ENCODE measurements at regions not wholly inside any gene's neighbourhood (a gene's known extent, or its start where the extent isn't known, plus 50 kb on each side); places are given as distances from the start of the nearest gene placed in this dataset.

DNA sequence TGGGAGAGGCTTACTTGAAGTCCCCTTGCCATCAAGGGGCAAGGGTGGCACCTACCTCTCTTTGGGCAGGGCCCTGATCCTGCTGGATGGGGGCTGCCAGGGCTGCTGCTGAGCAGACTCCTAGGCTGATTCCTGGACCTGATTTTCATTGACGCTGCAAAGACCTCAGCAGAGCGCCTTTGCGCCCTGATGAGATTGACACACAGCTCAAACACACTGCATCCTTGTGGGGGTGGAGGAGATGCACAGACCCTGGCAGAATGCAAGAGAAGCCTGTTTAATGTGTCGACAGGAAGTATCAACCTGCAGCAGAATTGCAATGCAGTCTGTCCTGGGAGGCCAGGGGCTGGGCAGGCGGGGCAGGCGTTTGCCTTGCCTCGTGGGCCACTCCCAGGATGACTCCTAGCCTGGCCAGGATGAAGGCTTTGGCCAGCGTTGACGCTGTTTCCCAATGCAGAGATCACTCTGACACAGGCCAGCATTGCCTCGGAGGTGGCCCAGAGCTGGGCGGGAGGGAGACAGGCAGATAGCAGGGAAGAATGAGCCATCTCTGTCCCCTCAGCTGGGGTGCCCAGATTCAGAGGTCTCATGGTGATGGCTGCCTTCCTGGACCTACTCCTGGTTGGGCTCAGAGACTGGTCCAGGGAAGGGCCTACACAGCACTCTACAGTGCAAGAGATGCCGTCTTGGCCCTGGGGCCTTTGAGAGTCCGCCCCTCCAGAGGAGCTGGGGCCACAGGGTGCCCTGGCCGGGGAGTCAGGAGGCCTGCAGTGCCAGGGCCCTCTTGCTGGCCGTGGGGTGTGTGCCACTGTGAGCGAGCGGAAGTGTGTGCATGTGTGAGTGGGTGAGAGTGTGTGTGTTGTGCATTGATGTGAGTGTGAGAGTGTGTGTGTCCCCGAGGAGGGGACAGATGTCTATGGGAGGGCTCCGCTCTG is 108.3 kb downstream of the KIF26A start:
- POLR2A ChIA-PET = no interaction called here
- WGBS (ENCODE audit: insufficient coverage) = 86% methylated on average over 12 of the region's 19 CpGs
- no peak for DNase-seq
- no peaks in the 10 kb centered on the region for H3K36me3 ChIP-seq (ENCODE audit: control insufficient read depth in 4 of 4, insufficient read depth in 4 of 4, low read length in 3 of 4)
- no peak overlapping the region for H3K27ac ChIP-seq (ENCODE audit: insufficient read depth in 1 of 2, low read depth in 1 of 2, low read length in 2 of 2, poor library complexity in 1 of 2, severe bottlenecking in 2 of 2)
- CTCF ChIA-PET = no interaction called here
- peaks cover 0 to 23% (median 13%) of the 10 kb centered on the region in 5 experiments for H3K9me3 ChIP-seq (ENCODE audit: control extremely low read depth in 1 of 5, control insufficient read depth in 4 of 5, insufficient read depth in 2 of 5, low read depth in 1 of 5, low read length in 4 of 5)
- no peaks in the 10 kb centered on the region for H3K4me1 ChIP-seq (ENCODE audit: control extremely low read depth in 1 of 4, control insufficient read depth in 4 of 4, insufficient read depth in 4 of 4, low read length in 3 of 4)
- no peak overlapping the region for H3K4me3 ChIP-seq (ENCODE audit: control insufficient read depth in 1 of 7, extremely low read depth in 1 of 7, insufficient read depth in 4 of 7, low read depth in 2 of 7, low read length in 6 of 7)
- no peaks in the 10 kb centered on the region for H3K27me3 ChIP-seq (replicated peaks in 2 of 5; ENCODE audit: control insufficient read depth in 4 of 5, insufficient read depth in 5 of 5, low read length in 4 of 5)

DNA sequence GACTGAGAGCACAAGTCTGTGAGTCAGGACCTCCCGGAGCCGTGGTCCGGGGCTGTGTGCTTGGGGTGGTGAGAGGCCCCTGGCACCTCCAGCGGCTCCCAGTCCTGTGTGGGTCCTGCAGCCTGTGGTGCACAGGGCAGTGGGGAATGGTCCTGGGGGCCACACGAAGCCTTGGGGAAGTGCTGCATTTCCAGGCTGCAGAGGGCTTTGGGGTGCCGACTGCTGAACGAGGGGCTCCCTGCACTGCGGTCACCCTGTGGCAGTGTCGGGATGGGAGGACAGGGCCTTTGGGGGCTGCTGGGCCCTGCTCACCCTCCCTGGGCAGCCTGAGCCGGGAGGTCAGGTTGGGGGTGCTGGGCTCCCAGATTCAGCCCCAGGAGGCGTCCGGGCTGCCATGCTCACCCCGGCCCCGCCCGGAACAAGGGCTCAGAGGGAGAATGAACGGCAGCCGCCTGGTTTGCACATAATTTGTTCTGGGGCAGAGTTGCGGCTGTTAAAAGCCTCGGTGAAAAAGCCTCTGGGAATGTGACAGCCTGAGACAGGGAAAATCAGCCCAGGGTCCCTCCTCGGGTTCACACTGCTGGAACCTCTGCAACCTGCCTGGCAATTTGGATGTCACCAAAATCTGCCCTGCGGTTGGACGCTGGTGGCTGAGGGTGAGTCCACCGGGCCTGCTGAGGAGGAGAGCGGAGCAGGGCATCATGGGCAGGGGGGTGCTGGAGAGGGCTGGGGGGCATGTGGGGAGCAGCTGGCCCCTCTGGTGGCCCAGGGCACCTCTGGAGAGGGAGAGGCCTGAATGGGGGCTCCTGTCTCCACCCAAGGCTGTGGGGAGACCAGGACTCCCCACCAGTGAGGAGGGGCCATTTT is 109.2 kb downstream of the KIF26A start:
- Histone ChIP-seq H3K4me3 (ENCODE audit: control insufficient read depth in 1 of 7, extremely low read depth in 1 of 7, insufficient read depth in 4 of 7, low read depth in 2 of 7, low read length in 6 of 7) (no peak overlapping the region), H3K27ac (ENCODE audit: insufficient read depth in 1 of 2, low read depth in 1 of 2, low read length in 2 of 2, poor library complexity in 1 of 2, severe bottlenecking in 2 of 2) (no peak overlapping the region), H3K4me1 (ENCODE audit: control extremely low read depth in 1 of 4, control insufficient read depth in 4 of 4, insufficient read depth in 4 of 4, low read length in 3 of 4) (no peaks in the 10 kb centered on the region), H3K9me3 (ENCODE audit: control extremely low read depth in 1 of 5, control insufficient read depth in 4 of 5, insufficient read depth in 2 of 5, low read depth in 1 of 5, low read length in 4 of 5) (peaks cover 0 to 23% (median 13%) of the 10 kb centered on the region in 5 experiments), H3K27me3 (replicated peaks in 2 of 5; ENCODE audit: control insufficient read depth in 4 of 5, insufficient read depth in 5 of 5, low read length in 4 of 5) (no peaks in the 10 kb centered on the region), H3K36me3 (ENCODE audit: control insufficient read depth in 4 of 4, insufficient read depth in 4 of 4, low read length in 3 of 4) (no peaks in the 10 kb centered on the region)
- no peak for DNase-seq
- ChIA-PET CTCF (no interaction called here), POLR2A (no interaction called here)
- WGBS (ENCODE audit: insufficient coverage) = 94% methylated on average over 20 of the region's 24 CpGs

- CTCF ChIA-PET = no interaction called here
- H3K9me3 ChIP-seq (ENCODE audit: control extremely low read depth in 1 of 5, control insufficient read depth in 4 of 5, insufficient read depth in 2 of 5, low read depth in 1 of 5, low read length in 4 of 5) = peaks cover 0 to 19% (median 8%) of the 10 kb centered on the region in 5 experiments
- H3K27ac ChIP-seq (ENCODE audit: insufficient read depth in 1 of 2, low read depth in 1 of 2, low read length in 2 of 2, poor library complexity in 1 of 2, severe bottlenecking in 2 of 2) = no peak overlapping the region
- H3K4me3 ChIP-seq (ENCODE audit: control insufficient read depth in 1 of 7, extremely low read depth in 1 of 7, insufficient read depth in 4 of 7, low read depth in 2 of 7, low read length in 6 of 7) = no peak overlapping the region
- DNase-seq = no peak
- POLR2A ChIA-PET = no interaction called here
- H3K4me1 ChIP-seq (ENCODE audit: control extremely low read depth in 1 of 4, control insufficient read depth in 4 of 4, insufficient read depth in 4 of 4, low read length in 3 of 4) = no peaks in the 10 kb centered on the region
- peaks cover 0 to 1% (median 0%) of the 10 kb centered on the region in 5 experiments for H3K27me3 ChIP-seq (replicated peaks in 2 of 5; ENCODE audit: control insufficient read depth in 4 of 5, insufficient read depth in 5 of 5, low read length in 4 of 5)
- WGBS (ENCODE audit: insufficient coverage) = 90% methylated on average over 20 of the region's 26 CpGs
- no peaks in the 10 kb centered on the region for H3K36me3 ChIP-seq (ENCODE audit: control insufficient read depth in 4 of 4, insufficient read depth in 4 of 4, low read length in 3 of 4)
These were observed 110.0 kb downstream of the KIF26A start for GRCh38 chr14:104248203-104249055.

- DNase-seq = no peak
- ChIA-PET POLR2A (no interaction called here), CTCF (no interaction called here)
- H3K4me3 ChIP-seq (ENCODE audit: control insufficient read depth in 1 of 7, extremely low read depth in 1 of 7, insufficient read depth in 4 of 7, low read depth in 2 of 7, low read length in 6 of 7) = no peak overlapping the region
- no peak overlapping the region for H3K27ac ChIP-seq (ENCODE audit: insufficient read depth in 1 of 2, low read depth in 1 of 2, low read length in 2 of 2, poor library complexity in 1 of 2, severe bottlenecking in 2 of 2)
- H3K27me3 ChIP-seq (replicated peaks in 2 of 5; ENCODE audit: control insufficient read depth in 4 of 5, insufficient read depth in 5 of 5, low read length in 4 of 5) = peaks cover 0 to 5% (median 0%) of the 10 kb centered on the region in 5 experiments
- 92% methylated on average over 4 of the region's 9 CpGs for WGBS (ENCODE audit: insufficient coverage)
- H3K4me1 ChIP-seq (ENCODE audit: control extremely low read depth in 1 of 4, control insufficient read depth in 4 of 4, insufficient read depth in 4 of 4, low read length in 3 of 4) = no peaks in the 10 kb centered on the region
- peaks cover 0 to 17% (median 8%) of the 10 kb centered on the region in 5 experiments for H3K9me3 ChIP-seq (ENCODE audit: control extremely low read depth in 1 of 5, control insufficient read depth in 4 of 5, insufficient read depth in 2 of 5, low read depth in 1 of 5, low read length in 4 of 5)
- H3K36me3 ChIP-seq (ENCODE audit: control insufficient read depth in 4 of 4, insufficient read depth in 4 of 4, low read length in 3 of 4) = no peaks in the 10 kb centered on the region
These were observed 110.7 kb downstream of the KIF26A start for GRCh38 chr14:104249089-104249488.

- POLR2A ChIA-PET = no interaction called here
- Histone ChIP-seq H3K4me1 (ENCODE audit: control extremely low read depth in 1 of 4, control insufficient read depth in 4 of 4, insufficient read depth in 4 of 4, low read length in 3 of 4) (no peaks in the 10 kb centered on the region), H3K4me3 (ENCODE audit: control insufficient read depth in 1 of 7, extremely low read depth in 1 of 7, insufficient read depth in 4 of 7, low read depth in 2 of 7, low read length in 6 of 7) (no peak overlapping the region), H3K9me3 (ENCODE audit: control extremely low read depth in 1 of 5, control insufficient read depth in 4 of 5, insufficient read depth in 2 of 5, low read depth in 1 of 5, low read length in 4 of 5) (peaks cover 0 to 11% (median 8%) of the 10 kb centered on the region in 5 experiments), H3K36me3 (ENCODE audit: control insufficient read depth in 4 of 4, insufficient read depth in 4 of 4, low read length in 3 of 4) (no peaks in the 10 kb centered on the region), H3K27ac (ENCODE audit: insufficient read depth in 1 of 2, low read depth in 1 of 2, low read length in 2 of 2, poor library complexity in 1 of 2, severe bottlenecking in 2 of 2) (no peak overlapping the region), H3K27me3 (replicated peaks in 2 of 5; ENCODE audit: control insufficient read depth in 4 of 5, insufficient read depth in 5 of 5, low read length in 4 of 5) (peaks cover 0 to 12% (median 0%) of the 10 kb centered on the region in 5 experiments)
- WGBS (ENCODE audit: insufficient coverage) = 100% methylated on average over 5 of the region's 5 CpGs
- CTCF ChIA-PET = no interaction called here
- DNase-seq = no peak
These were observed 111.3 kb downstream of the KIF26A start for GRCh38 chr14:104249706-104250105.

GRCh38 chr14:104250175-104250574 is 111.8 kb downstream of the KIF26A start:
- Histone ChIP-seq H3K4me1 (ENCODE audit: control extremely low read depth in 1 of 4, control insufficient read depth in 4 of 4, insufficient read depth in 4 of 4, low read length in 3 of 4) (no peaks in the 10 kb centered on the region), H3K27ac (ENCODE audit: insufficient read depth in 1 of 2, low read depth in 1 of 2, low read length in 2 of 2, poor library complexity in 1 of 2, severe bottlenecking in 2 of 2) (no peak overlapping the region), H3K36me3 (ENCODE audit: control insufficient read depth in 4 of 4, insufficient read depth in 4 of 4, low read length in 3 of 4) (no peaks in the 10 kb centered on the region), H3K9me3 (ENCODE audit: control extremely low read depth in 1 of 5, control insufficient read depth in 4 of 5, insufficient read depth in 2 of 5, low read depth in 1 of 5, low read length in 4 of 5) (peaks cover 0 to 7% (median 6%) of the 10 kb centered on the region in 5 experiments), H3K4me3 (ENCODE audit: control insufficient read depth in 1 of 7, extremely low read depth in 1 of 7, insufficient read depth in 4 of 7, low read depth in 2 of 7, low read length in 6 of 7) (no peak overlapping the region), H3K27me3 (replicated peaks in 2 of 5; ENCODE audit: control insufficient read depth in 4 of 5, insufficient read depth in 5 of 5, low read length in 4 of 5) (peaks cover 0 to 16% (median 3%) of the 10 kb centered on the region in 5 experiments)
- CTCF ChIA-PET = no interaction called here
- POLR2A ChIA-PET = no interaction called here
- DNase-seq = no peak
- WGBS (ENCODE audit: insufficient coverage) = 95% methylated on average over 8 of the region's 8 CpGs
